ENCODE measurements at regions not wholly inside any gene's neighbourhood (a gene's known extent, or its start where the extent isn't known, plus 50 kb on each side); places are given as distances from the start of the nearest gene placed in this dataset.

DNA sequence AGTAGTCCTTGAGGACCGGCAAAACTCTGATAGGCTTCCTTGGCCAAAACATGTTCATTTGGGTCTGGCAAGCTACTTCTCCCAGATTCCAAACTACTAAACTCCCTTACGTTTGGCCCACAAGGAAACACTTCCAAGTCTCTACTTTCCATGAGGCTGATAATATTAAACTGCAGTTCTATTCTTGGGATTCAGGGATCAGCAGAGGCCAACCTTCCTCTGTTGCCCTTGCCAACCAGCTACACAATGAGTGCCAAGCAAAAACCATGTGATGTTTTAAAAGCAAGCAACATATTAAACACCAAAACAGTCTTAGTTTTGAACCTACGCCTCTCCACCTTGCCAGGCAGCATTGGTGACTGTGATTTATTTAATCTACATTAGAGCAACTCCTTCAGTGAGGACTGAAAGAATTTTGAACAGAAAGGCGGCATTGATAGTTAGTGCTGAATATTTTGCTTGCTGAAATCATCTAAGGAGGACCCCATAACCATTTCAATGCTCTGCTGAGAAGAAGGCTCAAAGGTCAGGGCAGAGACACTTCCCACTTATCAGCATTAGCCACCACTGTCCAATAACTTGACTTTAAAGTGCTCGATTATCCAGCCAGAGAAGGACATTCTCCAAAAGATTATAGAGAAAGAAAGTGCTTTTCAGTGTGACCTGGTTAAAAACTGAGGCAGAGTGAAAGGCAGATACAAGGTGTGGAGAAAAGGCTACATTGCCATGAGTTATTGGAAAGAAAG lies 287.1 kb downstream of the TBC1D4 start:
- TF ChIP-seq EZH2 (IDR thresholded peaks at IDR 0.05; ENCODE audit: low read length, missing control alignments) (no peak), CTCF (conservative IDR thresholded peaks at IDR 0.05 in 1 of 2, IDR thresholded peaks at IDR 0.05 in 1 of 2; ENCODE audit: low read depth in 1 of 2, low read length in 2 of 2) (no peak)

Measured in fibroblast of lung (primary cell).